Stimulated activated CD4-positive, alpha-beta T cell treated with anti-CD3 and anti-CD28 coated beads, Interleukin-12 subunit alpha, Interleukin-12 subunit beta, amount 100 ng/mL, for 48 hours (primary cell): ENCODE measurements at regions not wholly inside any gene's neighbourhood (a gene's known extent, or its start where the extent isn't known, plus 50 kb on each side); places are given as distances from the start of the nearest gene placed in this dataset.

ENCODE experiments used
- DNase-seq, 3 donors: peaks; one replicate each; pipeline ENCODE4 v3.0.0-alpha.2; 2020; ENCODE audit warnings: low read depth in 2 of 3, low spot score in 1 of 3

- no peak for DNase-seq
Measured at GRCh38 chr2:41997561-41997960, 50.3 kb upstream of the PKDCC start.
